ENCODE measurements at regions not wholly inside any gene's neighbourhood (a gene's known extent, or its start where the extent isn't known, plus 50 kb on each side); places are given as distances from the start of the nearest gene placed in this dataset.
A peak's percentile ranks its signal among the peaks of the same experiment; 100 is the strongest.

DNA sequence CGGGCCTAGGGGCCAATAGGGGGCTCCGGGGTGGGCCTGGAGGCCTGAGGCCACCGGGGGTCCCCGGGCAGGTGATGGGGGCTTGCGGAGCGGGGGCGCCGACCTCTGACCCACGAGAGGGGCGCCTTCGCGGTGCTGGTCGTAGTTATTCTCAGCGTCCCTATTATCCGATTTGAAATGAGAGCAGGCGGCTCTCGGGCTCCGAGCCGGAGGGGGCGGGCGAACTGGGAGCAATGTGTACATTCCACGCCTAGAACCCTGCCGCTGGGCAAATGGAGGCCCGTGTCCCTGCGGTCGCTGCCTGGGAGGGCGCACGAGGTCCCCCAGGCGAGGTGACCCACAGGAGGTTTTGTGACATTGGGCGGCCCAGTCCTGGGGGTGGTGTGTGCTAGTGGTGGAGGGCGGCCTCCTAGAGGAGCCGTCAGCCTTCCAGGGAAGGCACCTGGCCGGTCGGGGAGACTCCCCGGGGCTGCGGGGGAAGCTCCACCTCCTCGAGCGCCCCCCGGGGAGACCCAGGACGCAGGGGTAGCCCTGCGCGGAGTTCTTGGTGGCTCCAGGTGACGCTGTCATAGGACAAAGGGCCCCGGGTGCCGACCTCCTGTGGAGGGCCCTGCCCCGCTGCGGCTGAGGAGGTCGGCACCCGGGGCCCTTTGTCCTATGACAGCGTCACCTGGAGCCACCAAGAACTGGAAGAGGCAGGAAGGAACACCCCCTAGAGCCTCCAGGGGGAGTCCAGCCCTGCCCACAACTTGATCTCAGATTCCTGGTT lies 102.6 kb upstream of the PRKX start:
- no peaks in the 10 kb centered on the region for H4K20me1 ChIP-seq (replicated peaks; ENCODE audit: control insufficient read depth, extremely low read depth, insufficient read depth, low read length)
- TF ChIP-seq POLR2A (IDR thresholded peaks at IDR 0.05; ENCODE audit: low read depth, low read length) = no peak
- TF ChIP-seq POLR2AphosphoS5 (IDR thresholded peaks at IDR 0.05; ENCODE audit: insufficient read depth, low read depth, low read length) = no peak
- no peak for TF ChIP-seq JUN (IDR thresholded peaks at IDR 0.05; ENCODE audit: borderline replicate concordance, insufficient read depth, insufficient read length, low read depth)
- TF ChIP-seq EZH2 (IDR thresholded peaks at IDR 0.05; ENCODE audit: borderline replicate concordance, low read depth, low read length, severe bottlenecking) = no peak
- no peak for TF ChIP-seq GATA2 (IDR thresholded peaks at IDR 0.05; ENCODE audit: insufficient read depth, insufficient read length, low read depth, low read length)
- no peak for TF ChIP-seq MYC (IDR thresholded peaks at IDR 0.05; ENCODE audit: low read depth, low read length)
- TF ChIP-seq FOS (IDR thresholded peaks at IDR 0.05; ENCODE audit: borderline replicate concordance, insufficient read depth, low read length) = no peak
- TF ChIP-seq, protein P1, sequence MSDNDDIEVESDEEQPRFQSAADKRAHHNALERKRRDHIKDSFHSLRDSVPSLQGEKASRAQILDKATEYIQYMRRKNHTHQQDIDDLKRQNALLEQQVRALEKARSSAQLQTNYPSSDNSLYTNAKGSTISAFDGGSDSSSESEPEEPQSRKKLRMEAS (IDR thresholded peaks at IDR 0.05; ENCODE audit: insufficient read depth, insufficient read length) = no peak
- TF ChIP-seq, protein P2, sequence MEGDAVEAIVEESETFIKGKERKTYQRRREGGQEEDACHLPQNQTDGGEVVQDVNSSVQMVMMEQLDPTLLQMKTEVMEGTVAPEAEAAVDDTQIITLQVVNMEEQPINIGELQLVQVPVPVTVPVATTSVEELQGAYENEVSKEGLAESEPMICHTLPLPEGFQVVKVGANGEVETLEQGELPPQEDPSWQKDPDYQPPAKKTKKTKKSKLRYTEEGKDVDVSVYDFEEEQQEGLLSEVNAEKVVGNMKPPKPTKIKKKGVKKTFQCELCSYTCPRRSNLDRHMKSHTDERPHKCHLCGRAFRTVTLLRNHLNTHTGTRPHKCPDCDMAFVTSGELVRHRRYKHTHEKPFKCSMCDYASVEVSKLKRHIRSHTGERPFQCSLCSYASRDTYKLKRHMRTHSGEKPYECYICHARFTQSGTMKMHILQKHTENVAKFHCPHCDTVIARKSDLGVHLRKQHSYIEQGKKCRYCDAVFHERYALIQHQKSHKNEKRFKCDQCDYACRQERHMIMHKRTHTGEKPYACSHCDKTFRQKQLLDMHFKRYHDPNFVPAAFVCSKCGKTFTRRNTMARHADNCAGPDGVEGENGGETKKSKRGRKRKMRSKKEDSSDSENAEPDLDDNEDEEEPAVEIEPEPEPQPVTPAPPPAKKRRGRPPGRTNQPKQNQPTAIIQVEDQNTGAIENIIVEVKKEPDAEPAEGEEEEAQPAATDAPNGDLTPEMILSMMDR (IDR thresholded peaks at IDR 0.05; ENCODE audit: extremely low read depth in 1 of 2, insufficient read depth in 1 of 2, low read depth in 1 of 2, low read length in 2 of 2) = no peak
- no peaks in the 10 kb centered on the region for H3K9me1 ChIP-seq (replicated peaks; ENCODE audit: control insufficient read depth, extremely low read depth, insufficient read depth, low read length)
- H3K9ac ChIP-seq (replicated peaks; ENCODE audit: extremely low read depth, insufficient read depth, low read length) = peak overlapping the region; percentile 67
- ChIA-PET CTCF (no interaction called here), POLR2A (no interaction called here)
- dilution Hi-C loops (cut with MboI; ENCODE audit: extremely low pct_ligation_motif_present, low sequenced_read_pairs) = no loop called here
- H3K4me3 ChIP-seq (replicated peaks in 1 of 3; ENCODE audit: insufficient read depth in 1 of 3, low read depth in 1 of 3, low read length in 3 of 3) = peak overlapping the region; percentile 12 to 69 (median 39)
- DNase-seq (ENCODE audit: low read depth, low spot score) (peak; percentile 28), FAIRE-seq (peak; percentile 40)
- H3K27me3 ChIP-seq (ENCODE audit: control insufficient read depth in 2 of 2, insufficient read depth in 2 of 2, low read length in 2 of 2) = no peaks in the 10 kb centered on the region
- peaks cover 3% of the 10 kb centered on the region for H3K4me1 ChIP-seq (ENCODE audit: control insufficient read depth, extremely low read depth, insufficient read depth, low read length)
- peak overlapping the region; percentile 44 for H3K4me2 ChIP-seq (ENCODE audit: insufficient read depth, low read length)
- no peaks in the 10 kb centered on the region for H3K9me3 ChIP-seq (replicated peaks; ENCODE audit: control insufficient read depth, insufficient read depth, low read length)
- no peaks in the 10 kb centered on the region for H3K79me2 ChIP-seq (ENCODE audit: control insufficient read depth, insufficient read depth, low read length)
- H3K27ac ChIP-seq (ENCODE audit: insufficient read depth, low read depth, low read length) = peak overlapping the region; percentile 36
- H3K36me3 ChIP-seq (ENCODE audit: control insufficient read depth in 2 of 2, extremely low read depth in 1 of 2, insufficient read depth in 2 of 2, low read length in 2 of 2) = peaks cover 0 to 3% of the 10 kb centered on the region in 2 experiments
- BruUV-seq (replicated peaks) = no TSS peak
- peak overlapping the region; percentile 34 for H2AFZ ChIP-seq (ENCODE audit: low read depth, low read length)
- intact Hi-C loops (cut with micrococcal nuclease) = no loop called here
